SJCRH30 (cell line): ENCODE measurements at regions not wholly inside any gene's neighbourhood (a gene's known extent, or its start where the extent isn't known, plus 50 kb on each side); places are given as distances from the start of the nearest gene placed in this dataset.

ENCODE experiments used
- DNase-seq, 2 experiments: peaks; one replicate each; pipeline ENCODE4 v3.0.0-alpha.2; 2015 to 2020
- H3K27ac ChIP-seq: fragments of 250-450 bp; sonication (Bioruptor Pico); 2 replicates; pipeline ENCODE4 v1.5.1; 2020; ENCODE audit warnings: mild to moderate bottlenecking, moderate library complexity
- H3K27me3 ChIP-seq: fragments of 250-450 bp; sonication (Bioruptor Pico); 2 replicates; pipeline ENCODE4 v1.5.1; 2020; ENCODE audit warnings: mild to moderate bottlenecking, moderate library complexity
- H3K36me3 ChIP-seq: fragments of 250-450 bp; sonication (Bioruptor Pico); 2 replicates; pipeline ENCODE4 v1.5.1; 2020; ENCODE audit warnings: mild to moderate bottlenecking, moderate library complexity
- H3K4me1 ChIP-seq: fragments of 250-450 bp; sonication (Bioruptor Pico); 2 replicates; pipeline ENCODE4 v1.5.1; 2020; ENCODE audit warnings: mild to moderate bottlenecking, moderate library complexity
- H3K4me3 ChIP-seq: fragments of 250-450 bp; sonication (Bioruptor Pico); 2 replicates; pipeline ENCODE4 v1.5.1; 2020; ENCODE audit warnings: mild to moderate bottlenecking, moderate library complexity
- H3K9me3 ChIP-seq: fragments of 250-450 bp; sonication (Bioruptor Pico); replicated peaks from 2 replicates; pipeline ENCODE4 v1.5.1; 2020; ENCODE audit warnings: mild to moderate bottlenecking, moderate library complexity

DNA sequence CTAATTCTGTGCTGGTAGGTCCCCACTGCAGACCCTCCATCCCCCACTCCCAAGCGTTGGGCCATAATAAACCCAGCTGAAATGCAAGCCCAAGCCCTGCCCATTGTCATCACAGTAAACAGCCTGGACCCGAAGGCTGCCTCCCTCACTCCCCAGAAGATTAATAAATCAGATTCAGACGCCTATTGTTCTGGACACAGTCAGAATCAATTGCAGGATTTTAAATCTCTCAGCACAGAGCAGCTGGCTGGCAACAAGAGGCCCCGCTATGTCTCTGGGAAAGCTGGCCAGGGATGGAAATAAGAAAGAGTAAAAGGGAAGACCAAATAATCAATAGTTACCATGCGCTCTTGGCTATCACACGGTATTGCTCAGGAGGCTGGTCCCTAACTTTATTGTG is 93.9 kb downstream of the C17orf67 start:
- no peaks in the 10 kb centered on the region for H3K9me3 ChIP-seq
- no peak for DNase-seq
- H3K4me3 ChIP-seq, result no peak overlapping the region
- H3K36me3 ChIP-seq, result no peaks in the 10 kb centered on the region
- H3K27me3 ChIP-seq, result no peaks in the 10 kb centered on the region
- no peak overlapping the region for H3K27ac ChIP-seq
- H3K4me1 ChIP-seq, result no peaks in the 10 kb centered on the region

DNA sequence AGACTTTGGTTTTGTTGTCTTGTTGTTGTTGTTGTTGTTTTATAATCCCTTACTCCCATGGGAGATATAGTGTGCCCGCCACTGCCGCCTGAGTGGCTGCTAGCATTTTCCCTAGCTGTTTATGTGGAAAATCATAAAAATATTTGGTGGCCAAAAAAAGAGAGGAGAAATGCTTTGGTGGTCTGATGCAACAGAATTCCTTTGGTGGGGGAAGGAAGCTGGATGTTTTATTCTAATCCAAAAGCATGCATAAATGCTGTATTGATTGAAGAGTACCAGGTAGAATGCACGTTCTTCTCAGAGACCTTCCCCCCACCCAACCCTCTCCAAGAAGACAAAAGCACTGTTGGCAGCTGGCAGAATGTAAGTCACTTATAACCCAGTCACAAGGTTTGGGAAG is 93.2 kb downstream of the C17orf67 start:
- no peaks in the 10 kb centered on the region for H3K36me3 ChIP-seq
- no peak for DNase-seq
- no peak overlapping the region for H3K4me3 ChIP-seq
- no peaks in the 10 kb centered on the region for H3K27me3 ChIP-seq
- no peak overlapping the region for H3K27ac ChIP-seq
- H3K9me3 ChIP-seq, result no peaks in the 10 kb centered on the region
- no peaks in the 10 kb centered on the region for H3K4me1 ChIP-seq
